ENCODE measurements at regions not wholly inside any gene's neighbourhood (a gene's known extent, or its start where the extent isn't known, plus 50 kb on each side); places are given as distances from the start of the nearest gene placed in this dataset.

DNA sequence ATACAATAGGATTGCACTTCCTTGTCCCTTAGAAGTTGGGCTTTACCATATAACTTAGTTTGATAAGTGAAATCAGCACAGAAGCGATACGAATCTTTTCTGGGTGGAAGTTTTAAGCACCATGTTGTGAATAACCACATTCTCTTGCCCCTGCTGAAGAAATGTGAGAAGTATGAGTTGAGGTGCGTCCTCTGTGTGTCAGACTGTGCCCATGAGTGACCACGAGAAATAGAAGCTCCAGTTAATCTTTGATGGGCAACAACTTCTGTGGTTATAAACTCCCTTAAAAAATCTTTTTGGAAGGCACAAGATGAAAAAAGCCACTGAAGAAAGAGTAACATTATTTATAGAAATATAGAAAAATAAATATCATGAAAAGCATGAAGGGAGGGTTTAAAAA is 668.2 kb downstream of the DTWD2 start:
- no peaks in the 10 kb centered on the region for H3K27me3 Mint-ChIP-seq (ENCODE audit: insufficient read depth, low read depth, poor library complexity)
- peaks cover 20% of the 10 kb centered on the region for H3K9me3 Mint-ChIP-seq
- no peak overlapping the region for H3K4me2 ChIP-seq

More for the DNA sequence above, 668.2 kb downstream of the DTWD2 start:
- peaks cover 21% of the 10 kb centered on the region for H3K36me3 Mint-ChIP-seq (ENCODE audit: low read depth)
- no peaks in the 10 kb centered on the region for H4K20me1 ChIP-seq (replicated peaks; ENCODE audit: insufficient read depth)
- 0 out of 2 replicates have a peak, but pooled peaks cover 7% of the 10 kb centered on the region for H3K9me2 ChIP-seq (ENCODE audit: insufficient read depth)
- no peak overlapping the region for H2AFZ ChIP-seq
- H3K4me1 Mint-ChIP-seq: no peaks in the 10 kb centered on the region; the same call in 2 of the 3 replicates
- DNase-seq (ENCODE audit: low spot score): no peak
- no peak for ATAC-seq
- H3K79me2 ChIP-seq (replicated peaks; ENCODE audit: insufficient read depth): no peaks in the 10 kb centered on the region
- TF ChIP-seq CREB1 (CRISPR knock-in tag; IDR thresholded peaks at IDR 0.05; ENCODE audit: low read depth): no peak
- no peak for TF ChIP-seq STAT1 (IDR thresholded peaks at IDR 0.05; ENCODE audit: unreplicated experiment)
- no peak for TF ChIP-seq EZH2 (IDR thresholded peaks at IDR 0.05; ENCODE audit: low read depth, unreplicated experiment)
- TF ChIP-seq, protein P1, sequence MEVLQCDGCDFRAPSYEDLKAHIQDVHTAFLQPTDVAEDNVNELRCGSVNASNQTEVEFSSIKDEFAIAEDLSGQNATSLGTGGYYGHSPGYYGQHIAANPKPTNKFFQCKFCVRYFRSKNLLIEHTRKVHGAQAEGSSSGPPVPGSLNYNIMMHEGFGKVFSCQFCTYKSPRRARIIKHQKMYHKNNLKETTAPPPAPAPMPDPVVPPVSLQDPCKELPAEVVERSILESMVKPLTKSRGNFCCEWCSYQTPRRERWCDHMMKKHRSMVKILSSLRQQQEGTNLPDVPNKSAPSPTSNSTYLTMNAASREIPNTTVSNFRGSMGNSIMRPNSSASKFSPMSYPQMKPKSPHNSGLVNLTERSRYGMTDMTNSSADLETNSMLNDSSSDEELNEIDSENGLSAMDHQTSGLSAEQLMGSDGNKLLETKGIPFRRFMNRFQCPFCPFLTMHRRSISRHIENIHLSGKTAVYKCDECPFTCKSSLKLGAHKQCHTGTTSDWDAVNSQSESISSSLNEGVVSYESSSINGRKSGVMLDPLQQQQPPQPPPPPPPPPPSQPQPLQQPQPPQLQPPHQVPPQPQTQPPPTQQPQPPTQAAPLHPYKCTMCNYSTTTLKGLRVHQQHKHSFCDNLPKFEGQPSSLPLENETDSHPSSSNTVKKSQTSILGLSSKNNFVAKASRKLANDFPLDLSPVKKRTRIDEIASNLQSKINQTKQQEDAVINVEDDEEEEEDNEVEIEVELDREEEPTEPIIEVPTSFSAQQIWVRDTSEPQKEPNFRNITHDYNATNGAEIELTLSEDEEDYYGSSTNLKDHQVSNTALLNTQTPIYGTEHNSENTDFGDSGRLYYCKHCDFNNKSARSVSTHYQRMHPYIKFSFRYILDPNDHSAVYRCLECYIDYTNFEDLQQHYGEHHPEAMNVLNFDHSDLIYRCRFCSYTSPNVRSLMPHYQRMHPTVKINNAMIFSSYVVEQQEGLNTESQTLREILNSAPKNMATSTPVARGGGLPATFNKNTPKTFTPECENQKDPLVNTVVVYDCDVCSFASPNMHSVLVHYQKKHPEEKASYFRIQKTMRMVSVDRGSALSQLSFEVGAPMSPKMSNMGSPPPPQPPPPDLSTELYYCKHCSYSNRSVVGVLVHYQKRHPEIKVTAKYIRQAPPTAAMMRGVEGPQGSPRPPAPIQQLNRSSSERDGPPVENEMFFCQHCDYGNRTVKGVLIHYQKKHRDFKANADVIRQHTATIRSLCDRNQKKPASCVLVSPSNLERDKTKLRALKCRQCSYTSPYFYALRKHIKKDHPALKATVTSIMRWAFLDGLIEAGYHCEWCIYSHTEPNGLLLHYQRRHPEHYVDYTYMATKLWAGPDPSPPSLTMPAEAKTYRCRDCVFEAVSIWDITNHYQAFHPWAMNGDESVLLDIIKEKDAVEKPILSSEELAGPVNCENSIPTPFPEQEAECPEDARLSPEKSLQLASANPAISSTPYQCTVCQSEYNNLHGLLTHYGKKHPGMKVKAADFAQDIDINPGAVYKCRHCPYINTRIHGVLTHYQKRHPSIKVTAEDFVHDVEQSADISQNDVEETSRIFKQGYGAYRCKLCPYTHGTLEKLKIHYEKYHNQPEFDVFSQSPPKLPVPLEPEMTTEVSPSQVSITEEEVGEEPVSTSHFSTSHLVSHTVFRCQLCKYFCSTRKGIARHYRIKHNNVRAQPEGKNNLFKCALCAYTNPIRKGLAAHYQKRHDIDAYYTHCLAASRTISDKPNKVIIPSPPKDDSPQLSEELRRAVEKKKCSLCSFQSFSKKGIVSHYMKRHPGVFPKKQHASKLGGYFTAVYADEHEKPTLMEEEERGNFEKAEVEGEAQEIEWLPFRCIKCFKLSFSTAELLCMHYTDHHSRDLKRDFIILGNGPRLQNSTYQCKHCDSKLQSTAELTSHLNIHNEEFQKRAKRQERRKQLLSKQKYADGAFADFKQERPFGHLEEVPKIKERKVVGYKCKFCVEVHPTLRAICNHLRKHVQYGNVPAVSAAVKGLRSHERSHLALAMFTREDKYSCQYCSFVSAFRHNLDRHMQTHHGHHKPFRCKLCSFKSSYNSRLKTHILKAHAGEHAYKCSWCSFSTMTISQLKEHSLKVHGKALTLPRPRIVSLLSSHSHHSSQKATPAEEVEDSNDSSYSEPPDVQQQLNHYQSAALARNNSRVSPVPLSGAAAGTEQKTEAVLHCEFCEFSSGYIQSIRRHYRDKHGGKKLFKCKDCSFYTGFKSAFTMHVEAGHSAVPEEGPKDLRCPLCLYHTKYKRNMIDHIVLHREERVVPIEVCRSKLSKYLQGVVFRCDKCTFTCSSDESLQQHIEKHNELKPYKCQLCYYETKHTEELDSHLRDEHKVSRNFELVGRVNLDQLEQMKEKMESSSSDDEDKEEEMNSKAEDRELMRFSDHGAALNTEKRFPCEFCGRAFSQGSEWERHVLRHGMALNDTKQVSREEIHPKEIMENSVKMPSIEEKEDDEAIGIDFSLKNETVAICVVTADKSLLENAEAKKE (CRISPR knock-in tag; IDR thresholded peaks at IDR 0.05): no peak
- no peak overlapping the region for H3K27ac Mint-ChIP-seq
- H3K27me3 ChIP-seq (ENCODE audit: insufficient read depth): no peaks in the 10 kb centered on the region
- no peak overlapping the region for H3K4me3 ChIP-seq
- no peak overlapping the region for H3K27ac ChIP-seq (ENCODE audit: low read depth)
- no peaks in the 10 kb centered on the region for H3K4me1 ChIP-seq (ENCODE audit: insufficient read depth)
- H3F3A ChIP-seq (replicated peaks; ENCODE audit: low read depth): no peaks in the 10 kb centered on the region
- H3K4me3 Mint-ChIP-seq: no peak overlapping the region
- H3K36me3 ChIP-seq (ENCODE audit: insufficient read depth): no peaks in the 10 kb centered on the region

Measured in GM23338 (cell line).